OCI-LY7 (cell line): ENCODE measurements at regions not wholly inside any gene's neighbourhood (a gene's known extent, or its start where the extent isn't known, plus 50 kb on each side); places are given as distances from the start of the nearest gene placed in this dataset.
"Not testable (repeated sequence)": the region's sequence is repeated elsewhere in the genome, so short reads cannot be mapped to it uniquely, and the experiment has no call there.

Source experiments
- BruUV-seq: library from RNA; stranded (reverse); fragments of 400-500 nt; replicated peaks from 2 replicates; lab custom pipeline; 2021; lab: Mats Ljungman, UMichigan
- CTCF ChIA-PET: fragments of 300-600 bp; sonication (Branson Sonifier 250); formaldehyde crosslinking; loops from one replicate; lab custom pipeline; 2022; ENCODE audit warnings: antibody characterized with exemption; ENCODE audit not compliant: unreplicated experiment; lab: Charles Lee
- POLR2A ChIA-PET: fragments of 300-600 bp; sonication (Branson Sonifier 250); formaldehyde crosslinking; loops from one replicate; lab custom pipeline; 2022; ENCODE audit warnings: antibody characterized with exemption; lab: Charles Lee
- DNase-seq: peaks from one replicate; pipeline ENCODE4 v3.0.0-alpha.2; 2015; ENCODE audit warnings: low spot score
- H2AFZ ChIP-seq: fragments of 200-600 bp; sonication (generic), shearing (Covaris generic); 2 replicates; pipeline ENCODE4 v1.6.1; 2014; ENCODE audit warnings: mild to moderate bottlenecking, antibody characterized with exemption, low read length, moderate library complexity
- H3K27ac ChIP-seq: fragments of 200-600 bp; sonication (generic); 2 replicates; pipeline ENCODE4 v1.5.1; 2014; ENCODE audit warnings: mixed run types, low read depth, mild to moderate bottlenecking, moderate library complexity, low read length, inconsistent platforms; ENCODE audit not compliant: poor library complexity, severe bottlenecking
- H3K36me3 ChIP-seq: fragments of 200-600 bp; sonication (generic); 2 replicates; pipeline ENCODE4 v1.6.1; 2014; ENCODE audit warnings: mild to moderate bottlenecking, antibody characterized with exemption, low read length, moderate library complexity, mixed read lengths; ENCODE audit not compliant: insufficient read depth
- H3K4me1 ChIP-seq: fragments of 200-600 bp; sonication (generic); 2 replicates; pipeline ENCODE4 v1.5.1; 2014; ENCODE audit warnings: mild to moderate bottlenecking, low read length; ENCODE audit not compliant: insufficient read depth, poor library complexity, severe bottlenecking
- H3K4me2 ChIP-seq: fragments of 200-600 bp; sonication (generic); 2 replicates; pipeline ENCODE4 v1.6.1; 2014; ENCODE audit warnings: mild to moderate bottlenecking, low read length
- H3K4me3 ChIP-seq: fragments of 200-600 bp; sonication (generic); 2 replicates; pipeline ENCODE4 v1.5.1; 2014; ENCODE audit warnings: mild to moderate bottlenecking, low read depth, low read length; ENCODE audit not compliant: poor library complexity, severe bottlenecking
- H3K79me2 ChIP-seq: fragments of 200-600 bp; sonication (generic); 2 replicates; pipeline ENCODE4 v1.6.1; 2016; ENCODE audit warnings: low read depth, mild to moderate bottlenecking, low read length, moderate library complexity, mixed read lengths; ENCODE audit not compliant: insufficient read depth
- H3K9me2 ChIP-seq: fragments of 200-600 bp; sonication (generic); 2 replicates; pipeline ENCODE4 v1.6.1; 2016; ENCODE audit warnings: mild to moderate bottlenecking, low read length, mixed read lengths; ENCODE audit not compliant: insufficient read depth
- H3K9me3 ChIP-seq: fragments of 200-600 bp; sonication (generic); 2 replicates; pipeline ENCODE4 v1.6.1; 2014; ENCODE audit warnings: mild to moderate bottlenecking, mixed run types, low read length, mixed read lengths
- H4K20me1 ChIP-seq: fragments of 200-600 bp; sonication (generic); 2 replicates; pipeline ENCODE4 v1.6.1; 2014; ENCODE audit warnings: mild to moderate bottlenecking, antibody characterized with exemption, low read length, moderate library complexity, mixed read lengths; ENCODE audit not compliant: insufficient read depth
- CTCF ChIP-seq: fragments of 200-600 bp; sonication (generic); conservative IDR thresholded peaks from 2 replicates; pipeline ENCODE4 v1.5.1; 2014; ENCODE audit warnings: mild to moderate bottlenecking, antibody characterized with exemption, low read length, moderate library complexity, mixed read lengths
- EZH2phosphoT487 ChIP-seq: fragments of 200-600 bp; sonication (generic); IDR thresholded peaks from 2 replicates; pipeline ENCODE4 v1.6.1; 2018; ENCODE audit warnings: low read depth, borderline replicate concordance, mild to moderate bottlenecking, mixed run types, antibody characterized with exemption, low read length, moderate library complexity, mixed read lengths
- intact Hi-C: fragments of 100-400 bp; cut with micrococcal nuclease; formaldehyde crosslinking; loops from one replicate; pipeline ENCODE4 v1.10.0; 2022; ENCODE audit not compliant: unreplicated experiment

DNA sequence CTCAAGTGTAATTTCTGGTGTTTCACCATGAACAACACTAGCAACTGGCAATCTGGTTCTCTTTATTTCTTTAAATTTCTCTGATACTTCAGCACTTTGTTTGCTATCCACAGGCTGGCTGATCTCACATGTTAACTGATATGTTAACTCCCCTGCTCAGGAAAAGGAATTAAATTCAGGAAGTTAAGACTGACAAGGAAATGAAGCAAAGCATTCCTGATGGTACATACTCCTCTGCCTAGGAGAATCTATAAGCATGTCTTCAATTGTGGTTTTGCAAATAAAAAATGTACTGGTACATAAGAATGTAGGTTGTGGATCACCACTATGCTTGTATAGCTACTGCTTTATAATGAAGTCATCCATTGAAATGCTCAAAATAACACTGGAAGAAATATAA is 1119.2 kb upstream of the INTU start:
- H4K20me1 ChIP-seq = no peaks in the 10 kb centered on the region
- DNase-seq = no peak
- H3K9me2 ChIP-seq = no peaks in the 10 kb centered on the region
- no peaks in the 10 kb centered on the region for H3K4me1 ChIP-seq
- no peak overlapping the region for H3K4me3 ChIP-seq
- no peaks in the 10 kb centered on the region for H3K36me3 ChIP-seq
- intact Hi-C loops = no loop called here
- no peaks in the 10 kb centered on the region for H3K79me2 ChIP-seq
- no peak overlapping the region for H2AFZ ChIP-seq
- ChIA-PET CTCF (no interaction called here), POLR2A (no interaction called here)
- TF ChIP-seq CTCF (no peak), EZH2phosphoT487 (no peak)
- no peak overlapping the region for H3K27ac ChIP-seq
- no TSS peak for BruUV-seq
- H3K4me2 ChIP-seq = no peak overlapping the region
- H3K9me3 ChIP-seq = no peaks in the 10 kb centered on the region

DNA sequence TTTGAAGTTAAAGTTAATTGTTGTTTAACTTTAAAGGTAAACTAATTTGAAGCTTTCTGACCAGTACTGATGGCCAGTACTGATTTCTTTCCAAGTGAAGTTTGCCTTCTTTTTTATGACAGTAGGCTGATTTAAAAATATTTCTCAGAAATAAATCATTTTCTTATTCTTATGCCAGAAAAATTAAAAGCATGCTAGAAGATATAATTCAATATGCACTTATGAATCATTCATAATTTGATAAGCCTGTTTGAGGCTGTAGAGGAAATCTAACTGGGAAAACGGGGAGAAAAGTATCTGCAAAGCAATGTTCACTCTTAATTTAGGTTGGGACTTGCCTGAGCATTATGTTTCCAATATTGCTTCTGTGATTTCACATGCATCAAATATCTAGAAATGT is 1112.0 kb upstream of the INTU start:
- Histone ChIP-seq H3K79me2 (no peaks in the 10 kb centered on the region), H3K36me3 (no peaks in the 10 kb centered on the region), H3K9me3 (no peaks in the 10 kb centered on the region), H3K4me1 (no peaks in the 10 kb centered on the region), H3K27ac (no peak overlapping the region), H3K9me2 (no peaks in the 10 kb centered on the region), H4K20me1 (no peaks in the 10 kb centered on the region), H2AFZ (no peak overlapping the region), H3K4me2 (no peak overlapping the region), H3K4me3 (no peak overlapping the region)
- ChIA-PET CTCF (no interaction called here), POLR2A (no interaction called here)
- intact Hi-C loops = no loop called here
- DNase-seq = no peak
- TF ChIP-seq EZH2phosphoT487 = no peak
- TF ChIP-seq CTCF = no peak
- no TSS peak for BruUV-seq

DNA sequence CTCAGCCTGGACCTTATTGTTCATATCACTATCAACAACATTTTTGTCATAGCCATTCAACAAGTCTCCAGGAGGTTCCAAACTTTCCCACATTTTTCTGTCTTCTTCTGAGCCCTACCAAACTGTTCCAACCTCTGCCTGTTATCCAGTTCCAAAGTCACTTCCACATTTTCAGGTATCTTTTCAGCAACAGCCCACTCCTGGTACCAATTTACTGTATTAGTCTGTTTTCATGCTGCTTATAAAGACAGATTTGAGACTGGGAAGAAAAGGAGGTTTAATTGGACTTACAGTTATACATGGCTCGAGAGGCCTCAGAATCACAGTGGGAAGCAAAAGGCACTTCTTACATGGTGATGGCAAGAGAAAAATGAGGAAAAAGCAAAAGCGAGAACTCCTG is 1107.4 kb upstream of the INTU start:
- H4K20me1 ChIP-seq, H3K4me3 ChIP-seq, H3K4me1 ChIP-seq, H3K36me3 ChIP-seq, POLR2A ChIA-PET, intact Hi-C loops, H3K9me3 ChIP-seq, DNase-seq, H3K27ac ChIP-seq, H3K9me2 ChIP-seq, BruUV-seq, H2AFZ ChIP-seq, CTCF ChIA-PET, H3K79me2 ChIP-seq, H3K4me2 ChIP-seq: not testable (repeated sequence)
